SK-N-SH (cell line): ENCODE measurements at regions not wholly inside any gene's neighbourhood (a gene's known extent, or its start where the extent isn't known, plus 50 kb on each side); places are given as distances from the start of the nearest gene placed in this dataset.

Experiments used
- CTCF ChIA-PET: fragments of 300-600, 350-600 bp; formaldehyde crosslinking; extraction: SDS; loops from one replicate; lab custom pipeline; 2021; lab: Yijun Ruan, JAX
- POLR2A ChIA-PET: fragments of 350-600 bp; sonication (Branson Sonifier 250); formaldehyde crosslinking; extraction: SDS; loops from one replicate; lab custom pipeline; 2020; ENCODE audit warnings: antibody characterized with exemption, inconsistent platforms; lab: Yijun Ruan, JAX
- DNase-seq: peaks from one replicate; pipeline ENCODE4 v3.0.0; 2012
- H2AFZ ChIP-seq: fragments of 200-600 bp; sonication (generic); 2 replicates; pipeline ENCODE4 v1.8.1; 2016; ENCODE audit warnings: antibody characterized with exemption, mild to moderate bottlenecking, low read depth
- H3F3A ChIP-seq: fragments of 200-600 bp; sonication (generic); replicated peaks from 2 replicates; pipeline ENCODE3; 2016; ENCODE audit warnings: antibody characterized with exemption, mild to moderate bottlenecking; ENCODE audit not compliant: insufficient read depth
- H3K27ac ChIP-seq, 2 experiments: fragments of 200-500 bp in 1 of 2; fragments of 200-600 bp in 1 of 2; sonication (Bioruptor generic) in 1 of 2; sonication (generic), shearing (Covaris generic) in 1 of 2; 2 replicates each; pipeline versions ENCODE4 v1.5.1 to v1.6.1; 2014 to 2016; ENCODE audit warnings: low read depth in 2 of 2, inconsistent platforms in 1 of 2, low read length in 1 of 2, mild to moderate bottlenecking in 1 of 2, mixed read lengths in 1 of 2
- H3K27me3 ChIP-seq: fragments of 200-600 bp; sonication (generic), shearing (Covaris generic); 2 replicates; pipeline ENCODE4 v1.6.1; 2016; ENCODE audit warnings: mixed run types; ENCODE audit not compliant: insufficient read depth
- H3K36me3 ChIP-seq, 2 experiments: fragments of 200-500 bp in 1 of 2; fragments of 200-600 bp in 1 of 2; sonication (Bioruptor generic) in 1 of 2; sonication (generic) in 1 of 2; replicated peaks in 1 of 2; 2 replicates each; pipeline versions ENCODE3 to v1.5.1; 2014 to 2016; ENCODE audit warnings: low read length in 1 of 2, mild to moderate bottlenecking in 1 of 2; ENCODE audit not compliant: insufficient read depth in 2 of 2, control insufficient read depth in 1 of 2
- H3K4me1 ChIP-seq, 2 experiments: fragments of 200-500 bp in 1 of 2; fragments of 200-600 bp in 1 of 2; sonication (Bioruptor generic) in 1 of 2; sonication (generic), shearing (Covaris generic) in 1 of 2; 2 replicates each; pipeline versions ENCODE4 v1.5.1 to v1.6.1; 2014 to 2016; ENCODE audit warnings: low read depth in 1 of 2, low read length in 1 of 2, mixed run types in 1 of 2; ENCODE audit not compliant: insufficient read depth in 2 of 2, control insufficient read depth in 1 of 2
- H3K4me2 ChIP-seq: fragments of 200-600 bp; sonication (generic), shearing (Covaris generic); 2 replicates; pipeline ENCODE4 v1.6.1; 2017; ENCODE audit warnings: mixed run types
- H3K4me3 ChIP-seq, 2 experiments: fragments of 200-500 bp in 1 of 2; fragments of 200-600 bp in 1 of 2; sonication (Bioruptor generic) in 1 of 2; sonication (generic), shearing (Covaris generic) in 1 of 2; 2 replicates each; pipeline versions ENCODE4 v1.5.1 to v1.8.1; 2014 to 2016; ENCODE audit warnings: low read depth in 2 of 2, inconsistent platforms in 1 of 2, low read length in 1 of 2, mild to moderate bottlenecking in 1 of 2, mixed read lengths in 1 of 2, moderate library complexity in 1 of 2
- H3K79me2 ChIP-seq: fragments of 200-600 bp; sonication (generic); 2 replicates; pipeline ENCODE4 v1.8.1; 2017; ENCODE audit warnings: mild to moderate bottlenecking; ENCODE audit not compliant: insufficient read depth
- H3K9ac ChIP-seq: fragments of 200-600 bp; sonication (generic); 2 replicates; pipeline ENCODE4 v1.6.1; 2017; ENCODE audit warnings: mixed run types
- H3K9me2 ChIP-seq: fragments of 200-600 bp; sonication (generic); 2 replicates; pipeline ENCODE4 v1.6.1; 2017; ENCODE audit warnings: mixed run types
- H3K9me3 ChIP-seq: fragments of 200-600 bp; sonication (generic); 2 replicates; pipeline ENCODE4 v1.6.1; 2017; ENCODE audit warnings: mixed run types, mild to moderate bottlenecking, moderate library complexity
- H4K20me1 ChIP-seq: fragments of 200-600 bp; sonication (generic); 2 replicates; pipeline ENCODE4 v1.6.1; 2017; ENCODE audit warnings: mild to moderate bottlenecking, mixed run types; ENCODE audit not compliant: insufficient read depth
- CTCF ChIP-seq: fragments of 200-600 bp; sonication (generic); IDR thresholded peaks from 2 replicates; pipeline ENCODE4 v1.6.1; 2017; ENCODE audit warnings: antibody characterized with exemption, mild to moderate bottlenecking, moderate library complexity
- EZH2phosphoT487 ChIP-seq: fragments of 200-600 bp; sonication (generic); IDR thresholded peaks from 2 replicates; pipeline ENCODE4 v1.6.1; 2017; ENCODE audit warnings: low read depth, mixed run types, mild to moderate bottlenecking, antibody characterized with exemption, moderate library complexity, borderline replicate concordance
- FOXJ3 ChIP-seq: sonication (generic); formaldehyde crosslinking; IDR thresholded peaks from 2 replicates; pipeline ENCODE4 v1.5.1; 2020; ENCODE audit warnings: mild to moderate bottlenecking, missing genetic modification reagents
- GABPA ChIP-seq: IDR thresholded peaks from 2 replicates; pipeline ENCODE4 v1.4.0; 2012; ENCODE audit warnings: low read depth, mild to moderate bottlenecking
- MEF2A ChIP-seq: IDR thresholded peaks from 2 replicates; pipeline ENCODE4 v1.4.0; 2012; ENCODE audit warnings: low read depth, borderline replicate concordance
- POLR2AphosphoS5 ChIP-seq: IDR thresholded peaks from 2 replicates; pipeline ENCODE4 v1.6.1; 2012; ENCODE audit warnings: low read depth, low read length
- RCOR1 ChIP-seq: fragments of 150-350 bp; IDR thresholded peaks from 2 replicates; pipeline ENCODE4 v1.6.1; 2017; ENCODE audit warnings: antibody characterized with exemption, low read length
- TEAD4 ChIP-seq: IDR thresholded peaks from 2 replicates; pipeline ENCODE4 v1.4.0; 2012; ENCODE audit warnings: mild to moderate bottlenecking, borderline replicate concordance; ENCODE audit not compliant: insufficient read depth
- WGBS: methylation state at CpG from one replicate; pipeline ENCODE4 v1.1.6; 2017; ENCODE audit warnings: low lambda C conversion rate; 5-methylcytosine and 5-hydroxymethylcytosine counted together
- TF ChIP-seq, protein P1 (sequence below): IDR thresholded peaks from 2 replicates; pipeline ENCODE4 v1.4.0; 2012; ENCODE audit warnings: low read depth, borderline replicate concordance
- TF ChIP-seq, protein P2 (sequence below): fragments of 150-350 bp; IDR thresholded peaks from 2 replicates; pipeline ENCODE4 v1.6.1; 2016; ENCODE audit warnings: mild to moderate bottlenecking, low read depth, low read length
- TF ChIP-seq, protein P3 (sequence below): IDR thresholded peaks from 2 replicates; pipeline ENCODE4; 2012

DNA sequence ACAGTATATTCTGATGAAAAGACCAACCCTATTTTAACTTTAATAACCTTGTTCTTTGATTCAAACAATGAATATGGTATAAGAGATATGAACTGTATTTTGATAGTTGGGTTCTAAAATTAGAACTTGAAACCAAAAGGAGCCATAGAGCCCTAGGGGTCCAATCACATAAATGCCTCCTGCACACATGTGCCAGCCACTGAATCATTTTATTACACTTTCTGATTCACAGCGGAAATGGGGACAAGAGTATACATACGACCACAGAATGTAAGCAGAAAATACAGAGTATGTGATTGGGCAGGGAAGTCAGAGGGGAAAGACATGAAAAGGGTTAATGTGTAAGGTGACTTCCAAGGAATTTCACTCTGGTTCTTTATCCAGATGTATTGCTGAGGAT, 1000.2 kb downstream of the NR2F1-AS1 start:
- DNase-seq = no peak
- Histone ChIP-seq H3K79me2 (no peaks in the 10 kb centered on the region), H3K4me2 (no peak overlapping the region), H3K4me1 (peaks cover 0 to 3% of the 10 kb centered on the region in 2 experiments; a peak in 2 of 4 replicates), H3K4me3 (no peak overlapping the region), H3K9ac (no peak overlapping the region), H3K9me3 (no peaks in the 10 kb centered on the region), H3F3A (no peaks in the 10 kb centered on the region), H4K20me1 (no peaks in the 10 kb centered on the region)
- CTCF ChIA-PET = no interaction called here
- WGBS = 77% methylated on average over 2 of the region's 2 CpGs
- TF ChIP-seq CTCF = no peak
- TF ChIP-seq, protein P1, sequence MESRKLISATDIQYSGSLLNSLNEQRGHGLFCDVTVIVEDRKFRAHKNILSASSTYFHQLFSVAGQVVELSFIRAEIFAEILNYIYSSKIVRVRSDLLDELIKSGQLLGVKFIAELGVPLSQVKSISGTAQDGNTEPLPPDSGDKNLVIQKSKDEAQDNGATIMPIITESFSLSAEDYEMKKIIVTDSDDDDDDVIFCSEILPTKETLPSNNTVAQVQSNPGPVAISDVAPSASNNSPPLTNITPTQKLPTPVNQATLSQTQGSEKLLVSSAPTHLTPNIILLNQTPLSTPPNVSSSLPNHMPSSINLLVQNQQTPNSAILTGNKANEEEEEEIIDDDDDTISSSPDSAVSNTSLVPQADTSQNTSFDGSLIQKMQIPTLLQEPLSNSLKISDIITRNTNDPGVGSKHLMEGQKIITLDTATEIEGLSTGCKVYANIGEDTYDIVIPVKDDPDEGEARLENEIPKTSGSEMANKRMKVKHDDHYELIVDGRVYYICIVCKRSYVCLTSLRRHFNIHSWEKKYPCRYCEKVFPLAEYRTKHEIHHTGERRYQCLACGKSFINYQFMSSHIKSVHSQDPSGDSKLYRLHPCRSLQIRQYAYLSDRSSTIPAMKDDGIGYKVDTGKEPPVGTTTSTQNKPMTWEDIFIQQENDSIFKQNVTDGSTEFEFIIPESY = no peak
- TF ChIP-seq RCOR1 = no peak
- TF ChIP-seq, protein P2, sequence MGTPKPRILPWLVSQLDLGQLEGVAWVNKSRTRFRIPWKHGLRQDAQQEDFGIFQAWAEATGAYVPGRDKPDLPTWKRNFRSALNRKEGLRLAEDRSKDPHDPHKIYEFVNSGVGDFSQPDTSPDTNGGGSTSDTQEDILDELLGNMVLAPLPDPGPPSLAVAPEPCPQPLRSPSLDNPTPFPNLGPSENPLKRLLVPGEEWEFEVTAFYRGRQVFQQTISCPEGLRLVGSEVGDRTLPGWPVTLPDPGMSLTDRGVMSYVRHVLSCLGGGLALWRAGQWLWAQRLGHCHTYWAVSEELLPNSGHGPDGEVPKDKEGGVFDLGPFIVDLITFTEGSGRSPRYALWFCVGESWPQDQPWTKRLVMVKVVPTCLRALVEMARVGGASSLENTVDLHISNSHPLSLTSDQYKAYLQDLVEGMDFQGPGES = no peak
- no peak for TF ChIP-seq FOXJ3 (CRISPR knock-in tag)
- TF ChIP-seq TEAD4 = no peak
- no peak for TF ChIP-seq EZH2phosphoT487
- TF ChIP-seq POLR2AphosphoS5 = no peak
- TF ChIP-seq, protein P3, sequence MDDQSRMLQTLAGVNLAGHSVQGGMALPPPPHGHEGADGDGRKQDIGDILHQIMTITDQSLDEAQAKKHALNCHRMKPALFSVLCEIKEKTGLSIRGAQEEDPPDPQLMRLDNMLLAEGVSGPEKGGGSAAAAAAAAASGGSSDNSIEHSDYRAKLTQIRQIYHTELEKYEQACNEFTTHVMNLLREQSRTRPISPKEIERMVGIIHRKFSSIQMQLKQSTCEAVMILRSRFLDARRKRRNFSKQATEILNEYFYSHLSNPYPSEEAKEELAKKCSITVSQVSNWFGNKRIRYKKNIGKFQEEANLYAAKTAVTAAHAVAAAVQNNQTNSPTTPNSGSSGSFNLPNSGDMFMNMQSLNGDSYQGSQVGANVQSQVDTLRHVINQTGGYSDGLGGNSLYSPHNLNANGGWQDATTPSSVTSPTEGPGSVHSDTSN = no peak
- TF ChIP-seq GABPA = no peak
- TF ChIP-seq MEF2A = no peak
- TF ChIP-seq, all 33 proteins: peak for 0
- Histone ChIP-seq H3K9me2 (no peaks in the 10 kb centered on the region), H3K36me3 (no peaks in the 10 kb centered on the region), H3K27me3 (no peaks in the 10 kb centered on the region), H3K27ac (no peak overlapping the region), H2AFZ (no peak overlapping the region)
- POLR2A ChIA-PET = no interaction called here
